GM06990 (cell line): ENCODE measurements at regions not wholly inside any gene's neighbourhood (a gene's known extent, or its start where the extent isn't known, plus 50 kb on each side); places are given as distances from the start of the nearest gene placed in this dataset.

ENCODE experiments used
- DNase-seq: peaks from one replicate; pipeline ENCODE4 v3.0.0-alpha.2; 2011; ENCODE audit not compliant: insufficient read length; ENCODE audit errors: extremely low read depth
- H3K27me3 ChIP-seq: replicated peaks from 2 replicates; pipeline ENCODE4 v1.6.0; 2011; ENCODE audit warnings: low read length; ENCODE audit not compliant: control insufficient read depth, insufficient read depth
- H3K36me3 ChIP-seq: 2 replicates; pipeline ENCODE4 v1.5.1; 2011; ENCODE audit warnings: low read length; ENCODE audit not compliant: control insufficient read depth, insufficient read depth
- H3K4me3 ChIP-seq: replicated peaks from 2 replicates; pipeline ENCODE4 v1.5.1; 2011; ENCODE audit warnings: low read depth, mild to moderate bottlenecking, control low read depth, low read length
- TF ChIP-seq, protein P1 (sequence below): IDR thresholded peaks from 2 replicates; pipeline ENCODE4 v1.5.1; 2011; ENCODE audit warnings: low read length, control low read depth, mild to moderate bottlenecking, inconsistent platforms; ENCODE audit not compliant: insufficient read depth, poor library complexity, severe bottlenecking

DNA sequence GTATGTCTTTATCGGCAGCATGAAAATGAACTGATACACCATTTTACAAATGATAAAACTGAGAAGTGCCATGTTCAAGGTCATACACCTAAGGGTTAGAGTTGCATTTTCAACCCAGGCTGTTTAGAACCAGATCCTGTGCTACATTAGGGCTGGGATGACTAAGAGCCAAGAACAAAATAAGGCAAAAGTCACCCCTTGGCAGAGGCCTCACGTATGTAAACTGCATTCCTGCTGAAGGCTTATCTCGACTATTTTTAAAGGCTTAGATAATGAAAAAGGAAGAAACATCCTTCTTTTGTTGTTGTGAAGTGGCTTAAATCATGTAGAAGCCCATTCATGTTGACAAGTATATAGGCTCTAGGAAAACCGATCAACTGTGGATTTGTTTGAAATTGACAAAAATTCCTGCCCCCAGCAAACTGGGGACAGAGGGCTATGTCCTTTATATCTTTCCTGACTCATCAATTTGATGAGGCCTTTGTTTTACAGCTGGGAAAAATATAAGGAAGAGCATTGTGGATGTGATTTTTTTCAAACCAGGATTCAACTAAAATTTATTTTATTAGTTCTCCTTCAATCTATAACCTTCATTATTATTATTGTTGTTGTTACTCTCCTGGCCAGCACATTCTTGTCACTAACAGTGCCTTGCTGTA is 196.5 kb downstream of the SNX18 start:
- TF ChIP-seq, protein P1, sequence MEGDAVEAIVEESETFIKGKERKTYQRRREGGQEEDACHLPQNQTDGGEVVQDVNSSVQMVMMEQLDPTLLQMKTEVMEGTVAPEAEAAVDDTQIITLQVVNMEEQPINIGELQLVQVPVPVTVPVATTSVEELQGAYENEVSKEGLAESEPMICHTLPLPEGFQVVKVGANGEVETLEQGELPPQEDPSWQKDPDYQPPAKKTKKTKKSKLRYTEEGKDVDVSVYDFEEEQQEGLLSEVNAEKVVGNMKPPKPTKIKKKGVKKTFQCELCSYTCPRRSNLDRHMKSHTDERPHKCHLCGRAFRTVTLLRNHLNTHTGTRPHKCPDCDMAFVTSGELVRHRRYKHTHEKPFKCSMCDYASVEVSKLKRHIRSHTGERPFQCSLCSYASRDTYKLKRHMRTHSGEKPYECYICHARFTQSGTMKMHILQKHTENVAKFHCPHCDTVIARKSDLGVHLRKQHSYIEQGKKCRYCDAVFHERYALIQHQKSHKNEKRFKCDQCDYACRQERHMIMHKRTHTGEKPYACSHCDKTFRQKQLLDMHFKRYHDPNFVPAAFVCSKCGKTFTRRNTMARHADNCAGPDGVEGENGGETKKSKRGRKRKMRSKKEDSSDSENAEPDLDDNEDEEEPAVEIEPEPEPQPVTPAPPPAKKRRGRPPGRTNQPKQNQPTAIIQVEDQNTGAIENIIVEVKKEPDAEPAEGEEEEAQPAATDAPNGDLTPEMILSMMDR: no peak
- Histone ChIP-seq H3K36me3 (no peaks in the 10 kb centered on the region), H3K4me3 (no peak overlapping the region), H3K27me3 (no peaks in the 10 kb centered on the region; the same call in 1 of the 2 replicates)
- no peak for DNase-seq

DNA sequence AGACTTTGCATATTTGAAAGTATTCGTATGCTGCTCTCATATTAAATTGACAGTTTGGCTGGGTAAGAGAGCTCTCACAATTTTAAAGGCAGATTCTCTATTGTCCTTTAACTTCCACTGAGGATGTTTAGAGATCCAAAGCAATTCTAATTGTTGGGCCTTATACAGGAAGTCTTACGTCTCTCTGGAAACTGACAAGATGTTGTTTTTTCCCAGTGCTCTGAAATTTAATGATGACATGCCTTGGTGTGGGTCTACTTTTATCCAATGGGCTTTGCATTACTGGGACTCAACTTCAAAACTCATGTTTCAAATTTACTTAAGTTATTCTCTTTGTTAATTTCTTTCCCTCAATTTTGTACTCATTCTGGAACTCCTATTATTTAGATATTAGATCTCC is 191.5 kb downstream of the SNX18 start:
- Histone ChIP-seq H3K27me3 (no peaks in the 10 kb centered on the region; the same call in none of the 2 replicates), H3K36me3 (no peaks in the 10 kb centered on the region), H3K4me3 (no peak overlapping the region)
- DNase-seq: no peak
- TF ChIP-seq, protein P1: no peak

DNA sequence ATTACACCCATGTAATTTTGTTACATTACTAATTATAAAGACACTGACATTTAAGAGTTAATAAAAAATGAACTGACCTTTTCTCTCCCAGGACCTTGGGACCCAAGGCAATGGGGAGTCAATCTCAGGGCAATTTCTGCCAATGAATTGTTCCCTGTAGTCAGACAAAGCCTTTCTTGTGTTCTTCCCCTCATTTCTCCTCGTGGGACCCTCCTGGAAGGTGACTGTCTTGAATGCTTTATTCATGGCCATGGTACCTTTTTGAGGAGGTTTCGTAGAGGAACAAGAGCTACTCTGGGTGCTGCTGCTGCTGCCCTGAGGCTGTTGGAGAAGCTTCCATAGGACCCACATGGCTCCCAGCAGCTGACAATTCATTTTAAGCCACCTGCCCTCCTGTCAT is 190.3 kb downstream of the SNX18 start:
- Histone ChIP-seq H3K36me3 (no peaks in the 10 kb centered on the region), H3K27me3 (no peaks in the 10 kb centered on the region; the same call in none of the 2 replicates), H3K4me3 (no peak overlapping the region)
- TF ChIP-seq, protein P1: no peak
- no peak for DNase-seq

DNA sequence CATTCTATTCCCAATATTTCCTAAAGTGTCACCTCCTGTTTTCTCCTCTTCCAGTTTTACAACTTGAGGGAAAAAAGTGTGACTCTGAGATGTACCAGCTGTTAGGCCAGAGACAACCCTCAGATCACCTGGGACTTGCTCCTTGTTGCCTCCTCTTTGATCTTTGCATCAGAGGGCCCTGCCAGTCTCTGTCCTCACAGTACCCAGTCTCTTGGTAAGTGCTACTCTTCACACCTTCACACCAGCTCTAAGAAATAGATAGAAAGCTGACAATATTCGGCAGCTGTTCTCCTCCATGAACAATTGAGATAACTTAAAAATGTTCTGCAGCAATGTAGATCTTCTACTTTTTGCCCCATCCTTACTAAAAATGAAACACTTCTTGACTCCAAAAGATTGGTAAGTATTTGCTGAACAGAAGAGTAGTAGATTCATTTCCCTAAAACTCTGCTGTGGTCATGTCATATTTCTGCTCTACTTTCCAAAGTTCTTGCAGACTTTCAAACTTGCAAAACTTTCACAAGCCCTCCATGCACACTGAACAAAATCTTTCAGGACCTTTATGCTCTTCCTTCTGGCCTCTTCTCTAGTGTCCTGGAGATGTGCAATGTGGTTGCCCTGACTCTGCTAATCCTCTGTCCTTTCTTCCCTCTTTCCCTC is 188.6 kb downstream of the SNX18 start:
- DNase-seq: no peak
- H3K36me3 ChIP-seq: no peaks in the 10 kb centered on the region

DNA sequence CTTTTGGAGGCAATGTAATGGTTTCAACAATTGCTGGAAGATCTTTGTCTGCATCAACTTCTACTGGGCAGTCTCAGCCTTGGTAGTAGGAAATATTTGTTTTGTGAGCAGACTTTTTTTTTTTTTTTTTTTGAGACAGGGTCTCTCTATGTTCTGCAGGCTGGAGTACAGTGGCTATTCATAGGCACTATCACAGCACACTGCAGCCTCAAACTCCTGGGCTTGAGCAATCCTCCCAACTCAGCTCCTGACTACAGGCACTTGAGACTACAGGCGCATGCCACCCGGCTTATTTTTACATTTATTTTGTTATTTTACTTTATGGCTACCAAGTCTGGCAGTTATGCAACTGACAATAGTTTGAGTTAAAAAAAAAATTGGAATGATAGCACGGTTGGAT is 187.3 kb downstream of the SNX18 start:
- TF ChIP-seq, protein P1: no peak
- no peaks in the 10 kb centered on the region; the same call in none of the 2 replicates for H3K27me3 ChIP-seq
- DNase-seq: no peak
- no peaks in the 10 kb centered on the region for H3K36me3 ChIP-seq
- no peak overlapping the region for H3K4me3 ChIP-seq

More for the DNA sequence above, 188.6 kb downstream of the SNX18 start:
- no peak overlapping the region for H3K4me3 ChIP-seq
- TF ChIP-seq, protein P1: no peak
- H3K27me3 ChIP-seq: no peaks in the 10 kb centered on the region; the same call in none of the 2 replicates
